K562 (cell line): ENCODE measurements at regions not wholly inside any gene's neighbourhood (a gene's known extent, or its start where the extent isn't known, plus 50 kb on each side); places are given as distances from the start of the nearest gene placed in this dataset.

Experiments
- CBX2 ChIP-seq: fragments of 200-600 bp; sonication (generic); IDR thresholded peaks from one replicate; pipeline ENCODE4 v1.6.1; 2012; ENCODE audit warnings: mild to moderate bottlenecking, low read length, inconsistent platforms; ENCODE audit not compliant: insufficient read depth, poor library complexity, severe bottlenecking
- CHD1 ChIP-seq: fragments of 200-600 bp; sonication (generic); IDR thresholded peaks from one replicate; pipeline ENCODE4 v1.6.1; 2012; ENCODE audit warnings: mild to moderate bottlenecking, moderate library complexity, low read length, inconsistent platforms
- FOSL1 ChIP-seq: fragments of 200-800 bp; sonication (Bioruptor generic); conservative IDR thresholded peaks from 2 replicates; pipeline ENCODE4 v1.6.1; 2016; ENCODE audit warnings: missing genetic modification characterization, missing compliant biosample characterization
- MLX ChIP-seq, 2 experiments: fragments of 450-650 bp in 1 of 2; sonication (generic) in 1 of 2; formaldehyde crosslinking; conservative IDR thresholded peaks; 2 replicates each; pipeline versions ENCODE4 v1.4.0 to v1.8.1; 2020 to 2022; ENCODE audit warnings: mild to moderate bottlenecking in 1 of 2, missing genetic modification reagents in 1 of 2
- POLR2AphosphoS2 ChIP-seq: IDR thresholded peaks from 2 replicates; pipeline ENCODE4 v1.6.1; 2012; ENCODE audit warnings: low read length, improper control_type of control experiment
- USF1 ChIP-seq: sonication (generic); formaldehyde crosslinking; IDR thresholded peaks from 2 replicates; pipeline ENCODE4 v1.9.0; 2022; ENCODE audit warnings: mild to moderate bottlenecking, missing genetic modification reagents
- ZBTB11 ChIP-seq, 3 experiments: fragments of 200-800 bp in 1 of 3; fragments of 250-450 bp in 1 of 3; fragments of 450-650 bp in 1 of 3; sonication (Bioruptor Pico) in 1 of 3; sonication (Bioruptor generic) in 1 of 3; formaldehyde crosslinking in 1 of 3; IDR thresholded peaks; 2 replicates each; pipeline versions ENCODE4 v1.6.1 to v1.8.0; 2016 to 2022; ENCODE audit warnings: mild to moderate bottlenecking in 2 of 3, missing genetic modification characterization in 2 of 3, missing compliant biosample characterization in 1 of 3, moderate library complexity in 1 of 3
- ZFX ChIP-seq: sonication (generic); formaldehyde crosslinking; IDR thresholded peaks from 2 replicates; pipeline ENCODE4 v1.8.0; 2022; ENCODE audit warnings: mild to moderate bottlenecking, missing genetic modification reagents, moderate library complexity

- TF ChIP-seq ZFX (CRISPR knock-in tag) (no peak), ZBTB11 (CRISPR knock-in tag; IDR thresholded peaks at IDR 0.05) (no peak), USF1 (no peak), POLR2AphosphoS2 (no peak), CBX2 (no peak), FOSL1 (tag) (no peak), CHD1 (no peak), MLX (CRISPR knock-in tag; conservative IDR thresholded peaks at IDR 0.05) (no peak)
These were observed 252.5 kb upstream of the SEMA6A start for GRCh38 chr5:116827078-116827477.
